Skeletal muscle cell (primary cell): ENCODE measurements at regions not wholly inside any gene's neighbourhood (a gene's known extent, or its start where the extent isn't known, plus 50 kb on each side); places are given as distances from the start of the nearest gene placed in this dataset.
"Not testable (repeated sequence)": the region's sequence is repeated elsewhere in the genome, so short reads cannot be mapped to it uniquely, and the experiment has no call there.

Experiments used
- DNase-seq: peaks from one replicate; pipeline ENCODE4 v3.0.0-alpha.2; 2010; ENCODE audit warnings: low read depth
- H3K4me3 ChIP-seq: 2 replicates; pipeline ENCODE4 v1.5.1; 2011; ENCODE audit warnings: low read depth, mild to moderate bottlenecking, control low read depth, low read length, moderate library complexity

DNA sequence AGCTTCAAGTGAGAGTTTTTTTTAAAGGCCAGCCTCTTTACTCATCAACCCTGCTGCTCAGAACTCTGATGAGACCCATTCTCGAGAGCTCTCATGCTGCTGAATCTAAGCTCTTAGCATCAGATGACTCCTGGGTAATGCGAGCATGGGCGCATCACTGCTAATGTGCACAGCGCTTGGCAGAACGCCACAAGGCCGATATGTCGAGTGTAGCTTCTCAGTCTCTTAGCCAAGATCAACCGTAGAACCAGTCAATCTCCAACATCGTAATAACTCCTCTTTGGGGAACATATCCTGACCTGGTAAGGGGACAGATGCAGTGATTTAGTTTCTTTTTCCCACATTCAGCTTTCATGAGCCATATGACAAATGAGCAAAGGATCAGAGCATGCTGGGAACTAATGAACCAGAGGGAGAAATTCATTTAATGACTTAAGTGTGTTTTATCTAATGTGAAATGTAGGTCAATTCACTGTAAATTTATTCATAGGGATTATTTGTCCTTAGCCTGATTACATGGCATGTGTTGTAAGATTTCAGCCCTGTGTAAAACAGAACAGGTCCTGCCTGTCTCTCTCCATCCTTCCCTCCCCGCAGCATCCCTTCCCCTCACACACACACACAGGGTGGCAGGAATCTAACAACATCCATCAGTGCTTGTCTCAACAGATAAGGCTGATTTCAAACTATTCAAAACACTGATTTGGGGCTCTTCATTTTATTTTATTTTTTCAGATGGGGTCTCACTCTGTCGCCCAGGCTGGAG is 195.4 kb upstream of the C2CD4B start:
- no peak overlapping the region for H3K4me3 ChIP-seq
- no peak for DNase-seq

DNA sequence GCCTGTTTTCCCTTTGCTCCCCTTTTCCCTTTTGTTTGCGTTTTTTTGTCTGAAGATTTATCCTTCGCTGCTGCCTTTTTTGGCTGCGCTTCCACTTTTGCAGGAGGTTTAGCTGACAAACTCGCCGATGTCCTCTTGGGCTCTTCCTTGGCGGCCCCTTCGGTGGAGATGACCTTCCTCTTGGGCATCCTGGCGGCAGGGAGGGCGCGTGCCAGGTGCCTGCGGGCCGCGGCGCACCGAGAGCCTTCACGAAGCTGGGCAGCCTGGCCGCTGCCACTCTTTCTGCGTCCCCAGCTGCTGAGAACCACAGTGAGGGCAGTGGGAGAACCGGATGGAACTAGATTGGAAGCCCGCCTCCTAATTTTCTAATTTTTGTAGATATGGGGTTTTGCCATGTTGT is 197.1 kb upstream of the C2CD4B start:
- H3K4me3 ChIP-seq, result no peak overlapping the region
- no peak for DNase-seq

DNA sequence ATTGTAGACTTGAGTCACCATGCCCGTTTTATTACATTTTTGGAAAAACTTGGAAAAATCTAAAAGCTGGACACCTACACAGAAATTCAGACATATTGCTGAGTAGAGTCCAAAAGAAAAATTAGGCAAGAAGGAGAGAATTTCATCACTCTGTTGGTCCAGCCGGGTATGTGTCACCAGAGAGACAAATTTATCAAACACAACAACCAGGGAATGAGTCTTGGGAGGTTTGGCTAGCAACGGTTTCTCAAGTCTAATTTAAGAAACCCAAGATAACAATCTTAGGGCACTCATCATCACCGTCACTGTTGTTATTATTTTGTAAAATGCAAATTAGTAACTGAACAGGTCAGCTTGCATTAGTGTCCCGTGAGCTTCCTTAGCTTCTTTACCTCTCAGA is 197.5 kb upstream of the C2CD4B start:
- H3K4me3 ChIP-seq, result no peak overlapping the region
- DNase-seq, result peak; percentile 4

DNA sequence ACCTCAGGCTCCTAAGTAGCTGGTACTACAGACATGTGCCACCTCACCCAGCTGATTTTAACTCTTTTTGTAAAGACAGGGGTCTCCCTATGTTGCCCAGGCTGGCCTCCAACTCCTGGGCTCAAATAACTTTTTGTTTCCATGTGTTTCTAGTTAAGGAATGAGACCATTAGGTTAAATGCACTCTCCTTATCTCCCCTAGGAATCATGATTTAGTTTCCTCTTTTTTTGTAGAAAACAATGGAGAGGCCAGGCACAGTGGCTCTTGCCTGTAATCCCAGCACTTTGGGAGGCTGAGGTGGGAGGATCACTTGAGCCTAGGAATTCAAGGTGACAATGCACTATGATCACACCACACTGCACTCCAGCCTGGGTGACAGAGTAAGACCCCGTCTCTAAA is 198.8 kb upstream of the C2CD4B start:
- DNase-seq, result no peak
- H3K4me3 ChIP-seq, result no peak overlapping the region

- DNase-seq, result no peak
- no peak overlapping the region for H3K4me3 ChIP-seq
Measured at GRCh38 chr15:62365795-62366442, 200.8 kb upstream of the C2CD4B start.

DNA sequence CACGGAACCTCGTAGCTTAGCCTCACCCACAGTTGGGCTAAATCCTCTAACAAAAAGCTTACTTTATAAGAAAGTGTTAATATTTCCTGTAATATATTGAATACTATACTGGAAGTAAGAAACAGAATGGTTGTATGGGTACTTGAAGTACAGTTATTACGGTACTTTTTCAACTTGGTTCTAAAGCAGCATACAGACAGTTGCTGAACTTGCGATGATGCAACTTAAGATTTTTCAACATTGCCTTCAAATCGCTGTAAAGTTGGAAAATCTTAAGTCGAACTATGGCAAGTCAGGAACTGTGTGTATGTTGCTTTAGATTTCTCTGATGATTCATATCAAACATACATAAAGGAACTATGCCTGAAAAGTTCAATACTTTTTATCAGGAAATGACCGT is 204.4 kb upstream of the C2CD4B start:
- no peak overlapping the region for H3K4me3 ChIP-seq
- DNase-seq, result no peak

GRCh38 chr15:62371683-62372082 is 206.6 kb upstream of the C2CD4B start:
- H3K4me3 ChIP-seq, DNase-seq: not testable (repeated sequence)

DNA sequence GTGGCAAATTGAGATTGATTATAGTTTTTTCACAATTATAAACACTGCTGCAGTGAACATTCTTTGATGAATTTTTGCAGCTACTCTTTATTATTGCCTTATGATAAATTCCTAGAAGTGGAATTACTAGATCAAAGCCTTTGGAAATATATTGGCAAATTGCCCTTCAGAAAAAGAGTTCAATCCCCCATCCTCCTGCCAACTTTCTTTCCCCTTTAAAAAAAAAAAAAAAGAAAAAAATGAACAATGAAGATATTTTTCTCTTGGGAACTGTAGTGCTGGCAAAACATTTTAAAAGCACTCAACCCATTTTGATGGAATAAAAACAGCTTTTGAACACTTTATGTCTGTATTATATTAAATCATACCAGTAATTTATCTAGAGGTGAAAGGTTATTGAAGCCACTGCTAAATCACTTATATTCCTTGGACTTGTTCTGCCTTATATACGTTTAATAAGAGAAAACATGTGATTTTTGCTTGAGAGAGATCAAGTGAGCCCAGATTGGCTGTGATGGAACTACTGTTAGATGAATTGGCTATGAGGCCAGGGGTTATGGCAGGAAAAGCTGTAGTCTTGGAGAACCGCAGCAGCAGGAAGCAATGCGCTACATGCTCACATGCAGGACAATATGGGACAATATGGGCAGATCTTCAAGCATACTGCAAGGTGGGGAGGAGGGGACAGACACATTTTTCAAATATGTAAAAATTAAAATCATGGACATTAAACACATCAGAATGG is 212.8 kb upstream of the C2CD4B start:
- no peak overlapping the region for H3K4me3 ChIP-seq
- no peak for DNase-seq

GRCh38 chr15:62378772-62379498 is 213.8 kb upstream of the C2CD4B start:
- no peak overlapping the region for H3K4me3 ChIP-seq
- DNase-seq, result no peak

DNA sequence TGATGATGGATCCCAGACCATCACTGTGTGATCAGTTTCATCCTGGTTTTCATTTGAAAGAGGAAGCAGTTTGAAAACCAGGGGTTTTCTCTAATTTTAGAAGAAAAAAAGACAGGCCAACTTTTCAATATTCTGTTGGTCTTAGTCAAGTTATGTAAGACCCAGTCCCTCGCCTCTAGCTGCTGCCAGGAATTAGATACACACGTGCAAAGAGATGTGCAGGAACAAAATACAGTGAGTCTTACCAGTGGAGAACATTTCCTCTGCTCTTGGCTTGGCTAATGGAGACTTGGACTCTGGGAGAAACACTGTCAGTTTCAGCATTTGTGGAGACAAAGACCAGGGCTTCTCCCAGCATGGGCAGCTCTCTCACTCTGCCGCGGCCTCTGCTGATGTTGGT is 214.9 kb upstream of the C2CD4B start:
- no peak overlapping the region for H3K4me3 ChIP-seq
- no peak for DNase-seq

DNA sequence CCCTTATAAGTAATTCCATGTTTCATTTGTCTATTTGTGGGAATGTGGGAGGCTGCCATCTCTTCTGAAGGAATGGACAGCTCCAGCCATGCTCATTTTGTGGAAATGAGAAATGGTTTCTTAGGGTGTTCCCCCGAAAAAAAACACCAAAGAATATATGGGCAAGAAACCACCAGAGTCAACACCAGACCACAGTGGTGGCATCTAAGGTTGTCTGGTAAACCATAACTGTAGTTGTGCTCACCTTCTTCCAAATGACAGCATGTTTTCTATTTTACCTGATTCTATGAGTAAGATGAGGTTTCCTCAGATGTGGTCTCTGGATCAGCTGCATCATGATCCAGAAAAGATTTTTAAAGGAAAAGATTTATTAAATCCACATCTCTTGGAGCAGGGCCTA is 217.0 kb upstream of the C2CD4B start:
- DNase-seq, result no peak
- H3K4me3 ChIP-seq, result no peak overlapping the region

DNA sequence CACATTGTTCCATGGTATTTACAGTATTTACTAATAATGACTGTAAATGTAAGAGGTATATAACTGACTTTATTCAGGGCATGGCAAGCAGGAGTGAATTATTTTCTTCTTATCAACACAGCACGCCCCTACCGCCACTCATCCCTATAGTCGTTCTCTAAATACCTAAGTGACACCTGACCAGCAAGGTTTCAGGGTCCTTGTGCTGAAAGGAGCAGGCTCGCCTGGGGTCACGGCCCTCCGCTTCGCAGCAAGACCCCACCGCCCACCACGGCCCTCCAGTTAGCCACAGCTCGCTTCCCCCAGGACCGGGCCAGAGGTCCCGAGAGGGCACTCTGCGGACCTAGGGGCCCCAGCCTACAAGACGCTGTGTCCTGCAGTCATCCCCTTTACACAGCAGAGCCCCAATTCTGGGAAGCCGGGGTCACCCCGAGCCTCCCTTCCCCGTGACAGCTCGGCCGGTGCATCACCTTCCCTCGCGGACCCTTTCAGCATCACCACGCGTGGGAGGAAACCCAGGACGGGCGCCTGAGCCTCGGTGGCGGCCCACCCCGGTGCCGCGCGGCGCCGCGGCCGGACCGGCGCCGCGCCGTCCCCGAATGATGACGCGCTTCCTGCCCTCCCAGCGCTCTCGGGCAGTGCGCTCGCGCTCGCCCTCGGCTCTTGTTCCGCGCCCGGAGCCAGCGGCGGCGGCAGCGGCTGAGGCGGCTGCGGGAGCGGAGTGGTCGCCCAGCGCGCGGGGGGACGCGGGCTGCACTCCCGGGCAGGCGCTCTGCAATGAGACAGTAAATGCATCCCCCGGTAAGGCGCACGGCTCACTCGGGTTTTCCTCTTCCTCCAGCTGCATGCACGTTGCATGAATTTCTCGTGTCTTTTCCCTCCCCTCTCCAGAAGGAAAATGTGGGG is 225.1 kb upstream of the C2CD4B start, which contains the start of gene TLN2:
TSS of gene TLN2 (plus strand) at position 666 of the 906 bp plus-strand sequence.
- no peak for DNase-seq
- H3K4me3 ChIP-seq, result peak within 1 kb of the TSS; percentile 99

DNA sequence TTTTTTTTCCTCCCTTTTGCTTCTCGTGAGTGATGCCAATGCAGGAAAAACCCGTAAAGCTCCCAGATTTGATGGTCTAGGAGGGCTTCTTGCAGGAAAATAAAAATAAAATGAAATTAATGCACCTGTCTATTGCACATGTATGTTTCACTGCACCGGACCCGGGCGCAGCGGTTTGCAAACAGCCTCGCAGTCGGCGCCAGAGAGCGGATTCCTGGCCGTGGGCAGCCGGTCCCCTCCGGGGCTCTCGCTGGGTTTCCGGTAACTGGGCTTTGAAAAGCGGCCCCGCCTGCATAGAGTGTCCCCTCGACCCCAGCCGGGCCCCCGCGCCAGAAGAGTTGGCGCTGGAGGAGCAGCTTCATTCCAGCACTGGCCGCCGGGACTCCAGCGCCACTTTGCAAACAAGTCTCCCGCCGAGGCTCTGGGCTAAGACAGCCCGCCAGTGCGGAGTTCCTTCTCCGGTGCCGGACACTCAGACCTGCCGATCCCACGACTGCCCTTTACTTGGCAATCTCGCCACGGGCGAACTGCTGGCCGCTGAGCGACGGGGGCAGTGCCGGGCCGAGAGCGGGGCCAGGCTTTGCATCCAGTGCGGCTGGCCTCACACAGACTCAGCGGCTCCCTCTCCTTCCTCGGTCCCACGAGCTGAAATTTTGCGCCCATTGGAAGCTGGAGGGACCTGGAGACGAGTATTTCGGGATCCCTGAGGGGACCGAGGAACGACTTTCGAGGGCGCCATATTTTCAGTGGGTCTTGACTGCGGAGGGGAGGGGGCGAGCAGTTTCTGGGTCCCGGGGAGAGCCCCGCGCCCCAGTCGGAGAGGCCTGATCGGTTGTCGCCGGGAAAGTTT is 225.9 kb upstream of the C2CD4B start:
- peak overlapping the region; percentile 99 for H3K4me3 ChIP-seq
- no peak for DNase-seq

DNA sequence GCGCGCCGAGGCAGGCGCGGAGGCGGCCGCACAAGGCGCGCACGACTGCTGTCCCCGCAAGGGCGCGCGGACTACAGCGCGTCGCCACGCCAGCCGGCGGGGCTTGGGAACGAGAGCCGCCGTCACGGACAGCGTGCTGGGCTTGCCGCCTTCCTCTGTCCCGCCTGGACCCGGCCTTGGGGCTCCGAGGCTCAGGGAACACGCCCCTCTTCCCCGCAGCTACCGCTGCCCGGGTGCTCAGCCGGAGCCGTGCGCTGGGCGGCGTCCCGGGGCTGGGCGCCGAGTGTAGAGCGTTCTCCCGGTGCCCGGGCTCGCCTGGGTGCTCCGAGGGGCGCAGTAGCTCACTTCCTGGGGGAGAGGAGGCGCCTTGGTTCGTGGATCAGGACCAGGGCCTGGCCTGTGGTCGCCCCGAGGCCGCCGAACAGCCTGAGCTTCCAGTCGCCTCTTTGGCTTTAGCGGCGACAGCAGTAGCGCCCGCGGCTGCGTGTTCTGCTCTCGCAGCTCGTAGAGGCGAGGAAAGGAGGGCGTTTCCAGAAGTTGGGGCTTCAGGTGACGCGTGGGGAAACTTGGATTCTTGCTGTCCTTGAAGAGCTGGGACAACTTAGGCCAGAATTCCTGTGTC is 226.7 kb upstream of the C2CD4B start:
- DNase-seq, result no peak
- H3K4me3 ChIP-seq, result peak overlapping the region; percentile 99

DNA sequence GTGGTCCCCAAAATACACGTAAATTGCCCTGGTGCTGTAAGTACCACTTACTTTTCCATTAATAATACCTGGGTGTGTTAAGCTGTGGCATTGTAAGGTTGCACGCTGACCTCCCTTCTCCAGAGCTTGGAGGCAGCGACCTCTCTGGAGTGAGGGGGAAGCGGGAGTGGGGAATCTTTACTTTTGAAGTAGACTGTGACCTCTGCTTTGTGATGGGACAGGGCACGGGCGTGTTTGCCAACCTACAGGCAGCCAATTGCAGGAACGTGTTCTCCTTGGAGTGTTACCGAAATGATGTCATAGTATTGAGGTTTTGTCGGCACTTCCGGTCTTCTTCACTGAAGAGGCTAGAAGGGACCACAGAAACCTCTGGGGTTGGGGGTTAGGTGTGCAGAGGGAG is 227.3 kb upstream of the C2CD4B start:
- H3K4me3 ChIP-seq, result peak overlapping the region; percentile 99
- no peak for DNase-seq

GRCh38 chr15:62393196-62393595 is 228.1 kb upstream of the C2CD4B start:
- H3K4me3 ChIP-seq, result no peak overlapping the region
- no peak for DNase-seq

DNA sequence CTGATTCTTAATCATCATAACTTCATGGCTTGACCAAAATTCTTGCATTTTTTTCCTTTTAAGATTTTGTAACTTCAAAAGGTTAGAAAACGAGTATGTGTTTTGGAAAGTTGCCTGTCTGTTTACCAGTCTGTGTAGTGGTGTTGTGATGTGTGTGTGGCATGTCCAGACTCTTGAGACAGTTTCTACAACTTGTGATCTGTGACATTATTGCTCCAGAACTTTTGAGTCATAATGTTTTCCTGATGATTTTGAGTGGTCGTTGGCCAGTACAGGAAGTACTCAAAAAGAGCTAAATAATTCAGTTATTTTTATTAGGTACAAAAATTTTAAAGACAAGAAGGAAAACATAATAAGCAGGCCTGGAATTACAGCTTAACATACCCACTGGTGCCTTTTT is 229.0 kb upstream of the C2CD4B start:
- no peak for DNase-seq
- H3K4me3 ChIP-seq, result no peak overlapping the region

GRCh38 chr15:62400778-62401177 is 235.7 kb upstream of the C2CD4B start:
- H3K4me3 ChIP-seq, result no peak overlapping the region
- no peak for DNase-seq
